SK-N-SH treated with all-trans-retinoic acid at 6 μM for 48 hours (cell line): ENCODE measurements at regions not wholly inside any gene's neighbourhood (a gene's known extent, or its start where the extent isn't known, plus 50 kb on each side); places are given as distances from the start of the nearest gene placed in this dataset.

Experiments used
- ARNTL ChIP-seq: fragments of 450-650 bp; formaldehyde crosslinking; IDR thresholded peaks from 2 replicates; pipeline ENCODE4 v1.5.0; 2020; ENCODE audit warnings: low read depth, mild to moderate bottlenecking, moderate library complexity, borderline replicate concordance
- BACH2 ChIP-seq: fragments of 250-450 bp; sonication (Bioruptor Pico); IDR thresholded peaks from 2 replicates; pipeline ENCODE4 v1.9.0; 2021; ENCODE audit warnings: mild to moderate bottlenecking, borderline replicate concordance
- CSDC2 ChIP-seq: fragments of 250-450 bp; sonication (Bioruptor Pico); IDR thresholded peaks from 2 replicates; pipeline ENCODE4 v1.5.0; 2020; ENCODE audit warnings: mild to moderate bottlenecking, moderate library complexity
- GLIS3 ChIP-seq: fragments of 250-450 bp; sonication (Bioruptor Pico); IDR thresholded peaks from 2 replicates; pipeline ENCODE4 v1.5.0; 2020; ENCODE audit warnings: mild to moderate bottlenecking, moderate library complexity
- PATZ1 ChIP-seq: fragments of 250-450 bp; sonication (Bioruptor Pico); IDR thresholded peaks from 2 replicates; pipeline ENCODE4 v1.8.0; 2020; ENCODE audit warnings: mild to moderate bottlenecking, moderate library complexity, borderline replicate concordance
- ZNF565 ChIP-seq: fragments of 450-650 bp; formaldehyde crosslinking; conservative IDR thresholded peaks from 2 replicates; pipeline ENCODE4 v1.5.0; 2020; ENCODE audit warnings: low read depth, mild to moderate bottlenecking, moderate library complexity

GRCh38 chr7:69211336-69211735 is 386.9 kb upstream of the AUTS2 start:
- TF ChIP-seq CSDC2 (CRISPR knock-in tag) (no peak), BACH2 (CRISPR knock-in tag) (no peak), GLIS3 (CRISPR knock-in tag) (no peak), ARNTL (CRISPR knock-in tag) (no peak), ZNF565 (no peak), PATZ1 (CRISPR knock-in tag) (no peak)
